ENCODE measurements at regions not wholly inside any gene's neighbourhood (a gene's known extent, or its start where the extent isn't known, plus 50 kb on each side); places are given as distances from the start of the nearest gene placed in this dataset.

DNA sequence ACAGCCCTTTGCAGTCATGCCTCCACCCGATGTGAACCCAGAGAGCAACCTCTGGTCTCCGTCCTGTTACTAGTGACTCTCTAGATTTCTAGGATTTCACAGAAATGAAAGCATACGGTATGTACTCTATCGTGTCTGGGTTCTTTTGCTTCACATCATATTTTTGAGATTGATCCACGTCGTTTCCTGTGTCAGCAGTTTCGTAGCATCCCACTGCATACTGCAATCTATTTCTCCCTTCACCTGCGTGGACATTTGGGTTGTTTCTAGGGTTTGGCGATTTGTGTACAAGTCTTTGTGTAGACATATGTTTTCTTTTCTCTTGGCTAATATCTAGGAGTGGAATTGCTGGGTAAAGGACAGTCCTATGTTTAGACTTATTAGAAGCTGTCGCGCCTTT is 119.8 kb upstream of the PCBD1 start:
- no peak overlapping the region for H3K4me3 ChIP-seq (ENCODE audit: low read depth, low read length, poor library complexity, severe bottlenecking)
- H3K4me2 ChIP-seq (ENCODE audit: low read length) = no peak overlapping the region
- no peaks in the 10 kb centered on the region for H3K9me3 ChIP-seq (ENCODE audit: low read length)
- no peak overlapping the region for H3K27ac ChIP-seq (ENCODE audit: low read depth, low read length, poor library complexity, severe bottlenecking)
- H3K79me2 ChIP-seq (ENCODE audit: insufficient read depth, low read length) = no peaks in the 10 kb centered on the region
- H3K27me3 ChIP-seq (ENCODE audit: insufficient read depth, low read length) = no peaks in the 10 kb centered on the region
- no peaks in the 10 kb centered on the region for H3F3A ChIP-seq (ENCODE audit: insufficient read depth, low read length)
- no peak overlapping the region for H3K9ac ChIP-seq (ENCODE audit: low read length)
- no peaks in the 10 kb centered on the region for H3K9me2 ChIP-seq (ENCODE audit: low read depth, low read length)
- H3K4me1 ChIP-seq (ENCODE audit: insufficient read depth, low read length, severe bottlenecking) = no peaks in the 10 kb centered on the region
- no peaks in the 10 kb centered on the region for H4K20me1 ChIP-seq (ENCODE audit: insufficient read depth, low read length)
- TF ChIP-seq CTCF (IDR thresholded peaks at IDR 0.05; ENCODE audit: low read length) (no peak), EZH2 (IDR thresholded peaks at IDR 0.05; ENCODE audit: borderline replicate concordance, low read length) (no peak)
- H2AFZ ChIP-seq (ENCODE audit: low read length) = no peak overlapping the region
- H3K36me3 ChIP-seq (ENCODE audit: insufficient read depth, low read length) = no peaks in the 10 kb centered on the region

GRCh38 chr10:71009126-71009525 is 120.8 kb upstream of the PCBD1 start:
- Histone ChIP-seq H2AFZ (ENCODE audit: low read length) (no peak overlapping the region), H3K27ac (ENCODE audit: low read depth, low read length, poor library complexity, severe bottlenecking) (no peak overlapping the region), H3K4me1 (ENCODE audit: insufficient read depth, low read length, severe bottlenecking) (no peaks in the 10 kb centered on the region), H3K79me2 (ENCODE audit: insufficient read depth, low read length) (no peaks in the 10 kb centered on the region), H3F3A (ENCODE audit: insufficient read depth, low read length) (no peaks in the 10 kb centered on the region), H3K27me3 (ENCODE audit: insufficient read depth, low read length) (no peaks in the 10 kb centered on the region), H3K4me2 (ENCODE audit: low read length) (no peak overlapping the region), H3K36me3 (ENCODE audit: insufficient read depth, low read length) (no peaks in the 10 kb centered on the region), H3K9me3 (ENCODE audit: low read length) (no peaks in the 10 kb centered on the region), H3K9me2 (ENCODE audit: low read depth, low read length) (no peaks in the 10 kb centered on the region), H3K4me3 (ENCODE audit: low read depth, low read length, poor library complexity, severe bottlenecking) (no peak overlapping the region), H3K9ac (ENCODE audit: low read length) (no peak overlapping the region), H4K20me1 (ENCODE audit: insufficient read depth, low read length) (no peaks in the 10 kb centered on the region)
- no peak for TF ChIP-seq CTCF (IDR thresholded peaks at IDR 0.05; ENCODE audit: low read length)
- TF ChIP-seq EZH2 (IDR thresholded peaks at IDR 0.05; ENCODE audit: borderline replicate concordance, low read length) = no peak

- no peaks in the 10 kb centered on the region for H3F3A ChIP-seq (ENCODE audit: insufficient read depth, low read length)
- H3K27me3 ChIP-seq (ENCODE audit: insufficient read depth, low read length) = no peaks in the 10 kb centered on the region
- no peaks in the 10 kb centered on the region for H3K9me2 ChIP-seq (ENCODE audit: low read depth, low read length)
- H3K4me1 ChIP-seq (ENCODE audit: insufficient read depth, low read length, severe bottlenecking) = no peaks in the 10 kb centered on the region
- no peak overlapping the region for H3K4me2 ChIP-seq (ENCODE audit: low read length)
- H4K20me1 ChIP-seq (ENCODE audit: insufficient read depth, low read length) = no peaks in the 10 kb centered on the region
- no peak for TF ChIP-seq EZH2 (IDR thresholded peaks at IDR 0.05; ENCODE audit: borderline replicate concordance, low read length)
- no peak for TF ChIP-seq CTCF (IDR thresholded peaks at IDR 0.05; ENCODE audit: low read length)
- no peak overlapping the region for H2AFZ ChIP-seq (ENCODE audit: low read length)
- no peak overlapping the region for H3K27ac ChIP-seq (ENCODE audit: low read depth, low read length, poor library complexity, severe bottlenecking)
- no peak overlapping the region for H3K4me3 ChIP-seq (ENCODE audit: low read depth, low read length, poor library complexity, severe bottlenecking)
- no peaks in the 10 kb centered on the region for H3K36me3 ChIP-seq (ENCODE audit: insufficient read depth, low read length)
- no peaks in the 10 kb centered on the region for H3K79me2 ChIP-seq (ENCODE audit: insufficient read depth, low read length)
- H3K9me3 ChIP-seq (ENCODE audit: low read length) = no peaks in the 10 kb centered on the region
- no peak overlapping the region for H3K9ac ChIP-seq (ENCODE audit: low read length)
Measured at GRCh38 chr10:71010730-71011129, 122.4 kb upstream of the PCBD1 start.
